Motor neuron (in vitro differentiated cells): ENCODE measurements at regions not wholly inside any gene's neighbourhood (a gene's known extent, or its start where the extent isn't known, plus 50 kb on each side); places are given as distances from the start of the nearest gene placed in this dataset.

ENCODE experiments used
- ATAC-seq, 8 experiments: fragments of 200-7000 bp; cut with Tn5 transposase; replicated peaks in 6 of 8; 2 replicates each; pipeline ENCODE4 v1.8.0; 2021; ENCODE audit warnings: mild to moderate bottlenecking in 8 of 8, moderate library complexity in 8 of 8
- H3K27ac ChIP-seq, 2 donors: fragments of 250-450 bp; sonication (Bioruptor Pico); 2 replicates each; pipeline ENCODE4 v1.9.0; 2021; ENCODE audit warnings: antibody characterized with exemption in 2 of 2, mild to moderate bottlenecking in 2 of 2, moderate library complexity in 1 of 2
- H3K4me1 ChIP-seq, 2 donors: fragments of 250-450 bp; sonication (Bioruptor Pico); replicated peaks in 1 of 2; 2 replicates each; pipeline ENCODE4 v1.6.1; 2021; ENCODE audit warnings: antibody characterized with exemption in 2 of 2, mild to moderate bottlenecking in 2 of 2, moderate library complexity in 1 of 2
- H3K4me3 ChIP-seq, 5 donors: fragments of 250-450 bp; sonication (Bioruptor Pico); 2 replicates each; pipeline ENCODE4 v1.9.0; 2021; ENCODE audit warnings: antibody characterized with exemption in 5 of 5, mild to moderate bottlenecking in 5 of 5, moderate library complexity in 4 of 5
- WGBS, 10 experiments: fragments of 450-650 bp; shearing (Covaris generic); methylation state at CpG; one replicate each; pipeline ENCODE4 v1.0.0; 2022; 5-methylcytosine and 5-hydroxymethylcytosine counted together
- in situ Hi-C, 9 experiments: fragments of 400-800 bp; cut with MboI; loops; one replicate each; pipeline ENCODE4 v1.15.0; 2021; ENCODE audit warnings: low sequenced_read_pairs in 9 of 9, low pct_unique_long_range_greater_than_20kb in 2 of 9; ENCODE audit not compliant: unreplicated experiment in 9 of 9

GRCh38 chr12:77777274-77777673, 53.4 kb upstream of the NAV3 start:
- Histone ChIP-seq H3K27ac (no peak overlapping the region), H3K4me1 (peaks cover 0 to 3% of the 10 kb centered on the region in 2 donors), H3K4me3 (no peak overlapping the region)
- no peak for ATAC-seq
- 83 to 100% (median 100%) methylated on average over 1 of the region's 1 CpG; no CpG with 5 or more reads in 1 of the 10 experiments for WGBS, 10 experiments
- in situ Hi-C loops, result no loop called here

GRCh38 chr12:77774761-77775160, 55.9 kb upstream of the NAV3 start:
- WGBS, 10 experiments, result 21 to 100% (median 92%) methylated on average over 1 to 5 of the region's 5 CpGs; no CpG with 5 or more reads in 2 of the 10 experiments
- peaks cover 0 to 3% of the 10 kb centered on the region in 2 donors for H3K4me1 ChIP-seq
- H3K4me3 ChIP-seq, result no peak overlapping the region
- in situ Hi-C loops, result no loop called here
- ATAC-seq, result no peak
- no peak overlapping the region for H3K27ac ChIP-seq

GRCh38 chr12:77772676-77773298, 57.9 kb upstream of the NAV3 start:
- Histone ChIP-seq H3K4me3 (no peak overlapping the region), H3K4me1 (peaks cover 0 to 3% of the 10 kb centered on the region in 2 donors), H3K27ac (no peak overlapping the region)
- in situ Hi-C loops, result no loop called here
- ATAC-seq, result peak in 5 of 8 experiments; percentile 11 to 32 (median 26)
- 36 to 100% (median 90%) methylated on average over 1 to 6 of the region's 6 CpGs for WGBS, 10 experiments

GRCh38 chr12:77768558-77768957, 62.1 kb upstream of the NAV3 start:
- no peak overlapping the region for H3K27ac ChIP-seq
- no peak overlapping the region for H3K4me3 ChIP-seq
- 0 to 100% (median 60%) methylated on average over 1 of the region's 1 CpG; no CpG with 5 or more reads in 5 of the 10 experiments for WGBS, 10 experiments
- in situ Hi-C loops, result no loop called here
- no peak for ATAC-seq
- H3K4me1 ChIP-seq, result no peaks in the 10 kb centered on the region

- in situ Hi-C loops, result no loop called here
- WGBS, 10 experiments, result 40 to 100% (median 94%) methylated on average over 1 of the region's 1 CpG; no CpG with 5 or more reads in 6 of the 10 experiments
- H3K4me1 ChIP-seq, result no peaks in the 10 kb centered on the region
- no peak overlapping the region for H3K27ac ChIP-seq
- ATAC-seq, result no peak
- no peak overlapping the region for H3K4me3 ChIP-seq
Observed at GRCh38 chr12:77767756-77768343, 62.8 kb upstream of the NAV3 start.

GRCh38 chr12:77767335-77767734, 63.4 kb upstream of the NAV3 start:
- ATAC-seq, result no peak
- in situ Hi-C loops, result no loop called here
- H3K4me3 ChIP-seq, result no peak overlapping the region
- H3K27ac ChIP-seq, result no peak overlapping the region
- 34 to 100% (median 97%) methylated on average over 1 to 3 of the region's 4 CpGs; no CpG with 5 or more reads in 7 of the 10 experiments for WGBS, 10 experiments
- H3K4me1 ChIP-seq, result no peaks in the 10 kb centered on the region

GRCh38 chr12:77766224-77766623, 64.5 kb upstream of the NAV3 start:
- Histone ChIP-seq H3K4me3 (no peak overlapping the region), H3K27ac (no peak overlapping the region), H3K4me1 (no peaks in the 10 kb centered on the region)
- in situ Hi-C loops, result no loop called here
- no peak for ATAC-seq

GRCh38 chr12:77761286-77761685, 69.4 kb upstream of the NAV3 start:
- Histone ChIP-seq H3K27ac (no peak overlapping the region), H3K4me3 (no peak overlapping the region), H3K4me1 (peaks cover 8 to 10% of the 10 kb centered on the region in 2 donors)
- ATAC-seq, result no peak
- in situ Hi-C loops, result no loop called here
- WGBS, 10 experiments, result 61 to 100% (median 90%) methylated on average over 1 to 2 of the region's 2 CpGs; no CpG with 5 or more reads in 1 of the 10 experiments

- Histone ChIP-seq H3K4me1 (peaks cover 8 to 10% of the 10 kb centered on the region in 2 donors), H3K4me3 (no peak overlapping the region), H3K27ac (no peak overlapping the region)
- WGBS, 10 experiments, result 0 to 82% (median 39%) methylated on average over 1 to 7 of the region's 7 CpGs
- no peak for ATAC-seq
- in situ Hi-C loops, result no loop called here
Observed at GRCh38 chr12:77760271-77761025, 70.2 kb upstream of the NAV3 start.

GRCh38 chr12:77754086-77754485, 76.6 kb upstream of the NAV3 start:
- Histone ChIP-seq H3K4me3 (no peak overlapping the region), H3K27ac (no peak overlapping the region), H3K4me1 (no peaks in the 10 kb centered on the region)
- ATAC-seq, result no peak
- in situ Hi-C loops, result no loop called here
- WGBS, 10 experiments, result 60 to 100% (median 82%) methylated on average over 1 to 4 of the region's 4 CpGs; no CpG with 5 or more reads in 1 of the 10 experiments

- 13 to 100% (median 53%) methylated on average over 1 to 2 of the region's 2 CpGs; no CpG with 5 or more reads in 1 of the 10 experiments for WGBS, 10 experiments
- no peaks in the 10 kb centered on the region for H3K4me1 ChIP-seq
- no peak overlapping the region for H3K27ac ChIP-seq
- in situ Hi-C loops, result no loop called here
- no peak for ATAC-seq
- no peak overlapping the region for H3K4me3 ChIP-seq
Observed at GRCh38 chr12:77751939-77752338, 78.8 kb upstream of the NAV3 start.

GRCh38 chr12:77746096-77746495, 84.6 kb upstream of the NAV3 start:
- in situ Hi-C loops, result loop anchor here in 1 of 9 experiments (25.0 kb wide), 1 partner anchor 166 kb away; no protein-coding TSS in a partner anchor
- H3K27ac ChIP-seq, result no peak overlapping the region
- peaks cover 5 to 6% of the 10 kb centered on the region in 2 donors for H3K4me1 ChIP-seq
- 34 to 83% (median 60%) methylated on average over 2 to 3 of the region's 3 CpGs; no CpG with 5 or more reads in 1 of the 10 experiments for WGBS, 10 experiments
- H3K4me3 ChIP-seq, result no peak overlapping the region
- peak; percentile 29 to 97 (median 54) for ATAC-seq

GRCh38 chr12:77745624-77746023, 85.1 kb upstream of the NAV3 start:
- ATAC-seq, result peak in 5 of 8 experiments; percentile 38 to 81 (median 48)
- in situ Hi-C loops, result loop anchor here in 1 of 9 experiments (25.0 kb wide), 1 partner anchor 167 kb away; no protein-coding TSS in a partner anchor
- Histone ChIP-seq H3K27ac (no peak overlapping the region), H3K4me1 (peaks cover 5 to 6% of the 10 kb centered on the region in 2 donors), H3K4me3 (no peak overlapping the region)
- WGBS, 10 experiments, result 0 to 14% (median 7%) methylated on average over 1 of the region's 1 CpG; no CpG with 5 or more reads in 3 of the 10 experiments
